SK-N-SH (cell line): ENCODE measurements at regions not wholly inside any gene's neighbourhood (a gene's known extent, or its start where the extent isn't known, plus 50 kb on each side); places are given as distances from the start of the nearest gene placed in this dataset.

Source experiments
- CTCF ChIP-seq: fragments of 200-600 bp; sonication (generic); IDR thresholded peaks from 2 replicates; pipeline ENCODE4 v1.6.1; 2017; ENCODE audit warnings: antibody characterized with exemption, mild to moderate bottlenecking, moderate library complexity
- ELF1 ChIP-seq: IDR thresholded peaks from 2 replicates; pipeline ENCODE4 v1.4.0; 2012
- EP300 ChIP-seq, 2 experiments: IDR thresholded peaks; 2 replicates each; pipeline versions ENCODE4 v1.4.0 to v1.6.1; 2012; ENCODE audit warnings: borderline replicate concordance in 1 of 2, low read depth in 1 of 2, low read length in 1 of 2
- FOXM1 ChIP-seq: IDR thresholded peaks from 2 replicates; pipeline ENCODE4 v1.4.0; 2012; ENCODE audit warnings: low read depth, mild to moderate bottlenecking
- GATA2 ChIP-seq: sonication (generic); formaldehyde crosslinking; IDR thresholded peaks from 2 replicates; pipeline ENCODE4 v1.5.0; 2020; ENCODE audit warnings: mild to moderate bottlenecking, missing genetic modification reagents
- MEF2A ChIP-seq: IDR thresholded peaks from 2 replicates; pipeline ENCODE4 v1.4.0; 2012; ENCODE audit warnings: low read depth, borderline replicate concordance
- RAD21 ChIP-seq: IDR thresholded peaks from 2 replicates; pipeline ENCODE4 v1.6.1; 2012; ENCODE audit warnings: mild to moderate bottlenecking, low read length
- SIN3A ChIP-seq: IDR thresholded peaks from 2 replicates; pipeline ENCODE4 v1.6.1; 2012; ENCODE audit warnings: low read depth, mild to moderate bottlenecking, low read length, moderate library complexity, borderline replicate concordance
- SMC3 ChIP-seq: IDR thresholded peaks from 2 replicates; pipeline ENCODE4 v1.6.1; 2012; ENCODE audit warnings: low read depth, low read length, improper control_type of control experiment
- TAF1 ChIP-seq: IDR thresholded peaks from 2 replicates; pipeline ENCODE4 v1.6.1; 2012; ENCODE audit warnings: low read depth, mild to moderate bottlenecking, low read length, moderate library complexity, borderline replicate concordance
- USF1 ChIP-seq: IDR thresholded peaks from 2 replicates; pipeline ENCODE4 v1.4.0; 2012; ENCODE audit warnings: low read depth, borderline replicate concordance
- USF2 ChIP-seq: fragments of 150-350 bp; IDR thresholded peaks from 2 replicates; pipeline ENCODE4 v1.6.1; 2017; ENCODE audit warnings: antibody characterized with exemption, low read length, low read depth, borderline replicate concordance
- YY1 ChIP-seq: IDR thresholded peaks from 2 replicates; pipeline ENCODE4 v1.4.0; 2012; ENCODE audit warnings: low read depth, mild to moderate bottlenecking
- ZBTB33 ChIP-seq: IDR thresholded peaks from 2 replicates; pipeline ENCODE4 v1.4.0; 2012; ENCODE audit warnings: low read depth, borderline replicate concordance

GRCh38 chr16:51497541-51498211, 346.6 kb upstream of the SALL1 start:
- no peak for TF ChIP-seq ELF1
- no peak for TF ChIP-seq CTCF
- TF ChIP-seq YY1: no peak
- no peak for TF ChIP-seq SIN3A
- no peak for TF ChIP-seq MEF2A
- TF ChIP-seq EP300 (IDR thresholded peaks at IDR 0.05; ENCODE audit: borderline replicate concordance in 1 of 2, low read depth in 1 of 2, low read length in 1 of 2): no peak
- TF ChIP-seq ZBTB33: no peak
- TF ChIP-seq TAF1: no peak
- no peak for TF ChIP-seq RAD21
- no peak for TF ChIP-seq USF2
- no peak for TF ChIP-seq SMC3
- TF ChIP-seq FOXM1: no peak
- TF ChIP-seq GATA2 (CRISPR knock-in tag): no peak
- no peak for TF ChIP-seq USF1
